ENCODE measurements at regions not wholly inside any gene's neighbourhood (a gene's known extent, or its start where the extent isn't known, plus 50 kb on each side); places are given as distances from the start of the nearest gene placed in this dataset.
A peak's percentile ranks its signal among the peaks of the same experiment; 100 is the strongest.

DNA sequence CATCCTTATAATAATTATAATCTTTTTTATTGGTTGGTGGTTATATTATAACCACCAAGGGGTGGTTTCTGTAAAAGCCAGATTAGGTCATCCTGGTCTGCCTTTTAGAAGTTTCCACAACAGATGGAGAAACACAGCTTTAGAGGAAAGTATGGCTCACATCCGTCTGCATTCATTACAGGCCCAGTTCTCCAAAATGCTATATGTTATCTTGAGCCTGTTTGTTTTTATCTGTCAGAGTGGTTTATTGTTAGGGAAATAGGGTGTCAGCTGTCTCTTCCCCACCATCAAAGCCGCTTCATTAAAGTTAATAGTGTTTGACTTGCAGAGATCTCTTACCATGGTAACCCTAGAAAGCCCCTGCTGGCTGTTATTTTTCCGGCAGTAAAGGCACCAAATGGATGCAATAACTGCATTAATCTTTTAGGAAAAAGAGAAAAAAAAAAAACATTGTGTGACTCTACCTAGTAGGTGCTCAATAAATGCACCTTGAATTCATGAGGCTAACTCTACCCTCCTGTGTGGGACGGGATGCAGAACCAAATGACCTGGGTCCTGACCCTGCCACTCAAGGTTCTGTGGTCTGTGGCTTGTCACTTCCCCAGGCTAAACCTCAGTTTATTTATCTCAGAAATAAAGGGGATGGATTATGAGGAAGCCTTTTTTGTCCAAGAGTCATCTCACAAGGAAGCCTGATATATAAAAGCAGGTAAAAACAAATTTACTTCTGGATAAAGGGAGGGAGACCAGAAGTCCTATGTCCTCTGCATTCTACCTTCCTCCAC is 118.3 kb downstream of the WT1 start:
- intact Hi-C loops (cut with micrococcal nuclease): no loop called here
- no peak for DNase-seq (ENCODE audit: low spot score)
- Mint-ChIP-seq H3K9me3 (no peaks in the 10 kb centered on the region), H3K4me1 (ENCODE audit: low read depth) (peaks cover 8% of the 10 kb centered on the region), H3K27ac (peak overlapping the region; percentile 57), H3K4me3 (no peak overlapping the region), H3K36me3 (ENCODE audit: low read depth) (no peaks in the 10 kb centered on the region), H3K27me3 (ENCODE audit: insufficient read depth) (peaks cover 8% of the 10 kb centered on the region)

DNA sequence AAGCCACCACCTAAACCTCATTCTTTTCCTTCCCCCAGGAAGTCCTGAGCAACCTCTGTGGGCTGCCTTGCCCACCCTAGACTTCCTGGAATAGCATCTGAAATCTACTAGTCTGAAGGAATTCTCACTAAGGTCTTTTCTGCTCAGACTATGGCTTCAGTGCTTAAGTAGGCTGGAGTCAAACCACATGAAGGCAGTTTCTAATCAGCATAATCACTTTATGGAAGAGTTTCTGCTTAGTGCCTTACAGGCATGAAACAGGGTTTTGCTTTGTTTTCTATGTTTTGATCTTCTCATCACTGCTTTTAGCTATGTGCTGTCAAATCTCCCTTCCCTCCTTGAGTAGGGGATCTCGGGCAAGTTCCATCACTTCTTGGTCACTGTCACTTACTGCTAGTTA is 117.7 kb downstream of the WT1 start:
- H3K27ac Mint-ChIP-seq: no peak overlapping the region
- H3K36me3 Mint-ChIP-seq (ENCODE audit: low read depth): no peaks in the 10 kb centered on the region
- DNase-seq (ENCODE audit: low spot score): no peak
- H3K27me3 Mint-ChIP-seq (ENCODE audit: insufficient read depth): peaks cover 11% of the 10 kb centered on the region
- H3K4me1 Mint-ChIP-seq (ENCODE audit: low read depth): peaks cover 8% of the 10 kb centered on the region
- intact Hi-C loops (cut with micrococcal nuclease): no loop called here
- no peaks in the 10 kb centered on the region for H3K9me3 Mint-ChIP-seq
- H3K4me3 Mint-ChIP-seq: no peak overlapping the region

DNA sequence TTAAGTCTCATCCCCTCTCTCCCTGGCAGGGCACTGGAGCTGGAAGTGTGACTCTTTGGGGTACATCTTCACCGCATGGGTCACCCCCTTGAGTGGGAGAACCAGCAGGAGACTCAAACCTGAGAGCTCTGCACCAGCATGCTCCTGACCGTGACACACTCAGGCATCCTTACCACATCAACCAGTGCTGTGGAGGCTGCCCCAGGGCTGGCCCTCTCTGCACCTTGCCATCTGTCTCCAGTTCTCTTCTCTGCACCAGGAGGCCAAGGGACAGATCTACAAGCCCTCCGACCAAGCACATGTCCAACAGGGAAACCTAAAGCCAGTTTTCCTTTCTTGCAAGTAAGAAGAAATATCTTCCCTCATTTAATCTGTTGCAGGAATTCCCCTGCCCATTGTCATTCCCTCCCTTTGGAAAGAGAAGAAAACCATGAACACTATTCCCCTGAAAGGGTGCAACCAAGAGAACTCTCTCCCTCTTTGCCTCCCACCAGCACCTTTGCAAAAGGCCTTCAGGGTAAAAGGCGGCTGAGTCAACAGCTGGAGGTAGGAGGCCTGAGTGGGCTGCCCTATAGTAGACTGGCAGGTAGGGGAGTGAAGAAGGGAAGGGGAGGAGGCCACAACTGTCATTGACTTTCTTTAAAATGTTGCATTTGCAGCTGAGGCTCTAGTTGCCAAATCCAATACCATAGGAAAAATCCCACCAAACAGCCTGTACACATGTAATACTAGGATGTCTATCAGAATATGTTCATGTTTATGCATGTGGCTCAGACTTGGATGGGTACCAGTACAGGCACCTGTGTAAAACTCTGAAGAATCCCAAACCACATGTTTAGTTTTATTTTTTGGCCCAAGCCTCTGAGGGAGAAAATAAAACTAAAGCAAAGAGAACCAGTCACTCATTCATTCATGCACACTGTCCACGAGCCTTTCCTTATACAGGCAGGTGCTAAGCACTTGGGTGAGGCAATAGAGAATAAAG is 117.0 kb downstream of the WT1 start:
- Mint-ChIP-seq H3K4me3 (no peak overlapping the region), H3K27me3 (ENCODE audit: insufficient read depth) (peaks cover 11% of the 10 kb centered on the region), H3K4me1 (ENCODE audit: low read depth) (peaks cover 8% of the 10 kb centered on the region), H3K9me3 (no peaks in the 10 kb centered on the region), H3K36me3 (ENCODE audit: low read depth) (no peaks in the 10 kb centered on the region), H3K27ac (no peak overlapping the region)
- intact Hi-C loops (cut with micrococcal nuclease): no loop called here
- no peak for DNase-seq (ENCODE audit: low spot score)

GRCh38 chr11:32323814-32324130 is 111.6 kb downstream of the WT1 start:
- DNase-seq (ENCODE audit: low spot score): no peak
- Mint-ChIP-seq H3K36me3 (ENCODE audit: low read depth) (no peaks in the 10 kb centered on the region), H3K4me1 (ENCODE audit: low read depth) (no peaks in the 10 kb centered on the region), H3K9me3 (no peaks in the 10 kb centered on the region), H3K27ac (no peak overlapping the region), H3K27me3 (ENCODE audit: insufficient read depth) (peaks cover 8% of the 10 kb centered on the region), H3K4me3 (no peak overlapping the region)
- intact Hi-C loops (cut with micrococcal nuclease): loop anchor here (1.0 kb wide), 2 partner anchors 292 to 470 kb away; no protein-coding TSS in a partner anchor

- Mint-ChIP-seq H3K27ac (no peak overlapping the region), H3K27me3 (ENCODE audit: insufficient read depth) (peaks cover 3% of the 10 kb centered on the region), H3K9me3 (no peaks in the 10 kb centered on the region), H3K4me3 (no peak overlapping the region), H3K4me1 (ENCODE audit: low read depth) (no peaks in the 10 kb centered on the region), H3K36me3 (ENCODE audit: low read depth) (no peaks in the 10 kb centered on the region)
- intact Hi-C loops (cut with micrococcal nuclease): no loop called here
- DNase-seq (ENCODE audit: low spot score): no peak
Measured at GRCh38 chr11:32325187-32325586, 110.2 kb downstream of the WT1 start.

DNA sequence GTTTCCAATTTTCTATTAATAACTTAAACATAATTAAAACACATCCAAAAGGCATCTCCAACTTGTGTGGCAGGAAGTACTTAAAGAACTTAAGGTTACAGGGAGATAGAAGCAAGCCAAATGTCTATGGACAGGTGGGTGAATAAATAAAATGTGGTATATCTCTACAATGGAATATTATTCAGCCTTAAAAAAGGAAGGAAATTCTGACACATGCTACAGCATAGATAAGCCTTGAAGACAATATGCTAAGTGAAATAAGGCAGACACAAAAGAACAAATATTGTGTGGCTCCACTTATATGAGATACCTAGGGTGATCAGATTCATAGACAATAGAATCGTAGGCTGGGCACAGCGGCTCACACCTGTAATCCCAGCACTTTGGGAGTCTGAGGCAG is 109.6 kb downstream of the WT1 start:
- intact Hi-C loops (cut with micrococcal nuclease): no loop called here
- no peak overlapping the region for H3K27ac Mint-ChIP-seq
- H3K27me3 Mint-ChIP-seq (ENCODE audit: insufficient read depth): peaks cover 3% of the 10 kb centered on the region
- no peak for DNase-seq (ENCODE audit: low spot score)
- H3K4me3 Mint-ChIP-seq: no peak overlapping the region
- no peaks in the 10 kb centered on the region for H3K9me3 Mint-ChIP-seq
- no peaks in the 10 kb centered on the region for H3K36me3 Mint-ChIP-seq (ENCODE audit: low read depth)
- H3K4me1 Mint-ChIP-seq (ENCODE audit: low read depth): no peaks in the 10 kb centered on the region

DNA sequence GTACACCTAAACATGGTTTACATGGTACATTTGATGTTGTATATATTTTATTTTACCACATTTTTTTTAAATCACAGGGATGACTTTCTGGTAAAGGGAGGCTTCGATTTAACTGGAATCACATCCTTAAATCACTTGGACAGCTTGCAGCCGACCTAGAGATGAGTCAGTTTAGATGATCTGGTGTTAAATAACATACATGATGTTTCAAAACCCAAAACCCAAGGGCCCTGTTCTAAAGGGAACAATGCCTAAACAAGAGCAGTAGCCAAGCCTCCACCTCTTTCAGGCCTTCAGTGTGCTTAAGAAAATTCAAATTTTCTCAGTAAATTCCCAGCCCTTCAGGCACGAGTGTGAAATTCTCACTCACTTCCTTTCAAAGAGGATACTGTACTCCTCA is 108.8 kb downstream of the WT1 start:
- no peaks in the 10 kb centered on the region for H3K4me1 Mint-ChIP-seq (ENCODE audit: low read depth)
- no peaks in the 10 kb centered on the region for H3K9me3 Mint-ChIP-seq
- peaks cover 6% of the 10 kb centered on the region for H3K27me3 Mint-ChIP-seq (ENCODE audit: insufficient read depth)
- H3K36me3 Mint-ChIP-seq (ENCODE audit: low read depth): no peaks in the 10 kb centered on the region
- H3K27ac Mint-ChIP-seq: no peak overlapping the region
- intact Hi-C loops (cut with micrococcal nuclease): no loop called here
- H3K4me3 Mint-ChIP-seq: no peak overlapping the region
- no peak for DNase-seq (ENCODE audit: low spot score)

DNA sequence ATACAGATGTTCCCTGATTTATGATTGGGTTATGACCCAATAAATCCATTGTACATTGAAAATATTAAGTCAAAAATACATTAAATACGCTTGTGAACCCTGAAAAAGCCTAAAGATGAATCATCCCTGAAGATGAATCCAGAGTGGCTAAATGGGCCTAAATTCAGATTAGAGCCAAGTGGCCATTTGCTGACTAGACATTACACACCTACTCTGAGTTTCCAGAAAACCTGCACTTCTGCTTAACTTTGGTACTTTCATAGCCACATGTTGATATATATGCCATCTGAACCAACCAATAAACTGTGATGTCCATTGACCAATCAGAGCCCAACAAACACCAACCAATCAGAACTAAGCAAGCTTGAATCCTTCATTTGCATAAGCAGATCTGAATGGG is 106.9 kb downstream of the WT1 start:
- H3K9me3 Mint-ChIP-seq: no peaks in the 10 kb centered on the region
- peaks cover 19% of the 10 kb centered on the region for H3K27me3 Mint-ChIP-seq (ENCODE audit: insufficient read depth)
- intact Hi-C loops (cut with micrococcal nuclease): no loop called here
- no peaks in the 10 kb centered on the region for H3K4me1 Mint-ChIP-seq (ENCODE audit: low read depth)
- DNase-seq (ENCODE audit: low spot score): no peak
- no peak overlapping the region for H3K27ac Mint-ChIP-seq
- H3K4me3 Mint-ChIP-seq: no peak overlapping the region
- no peaks in the 10 kb centered on the region for H3K36me3 Mint-ChIP-seq (ENCODE audit: low read depth)

DNA sequence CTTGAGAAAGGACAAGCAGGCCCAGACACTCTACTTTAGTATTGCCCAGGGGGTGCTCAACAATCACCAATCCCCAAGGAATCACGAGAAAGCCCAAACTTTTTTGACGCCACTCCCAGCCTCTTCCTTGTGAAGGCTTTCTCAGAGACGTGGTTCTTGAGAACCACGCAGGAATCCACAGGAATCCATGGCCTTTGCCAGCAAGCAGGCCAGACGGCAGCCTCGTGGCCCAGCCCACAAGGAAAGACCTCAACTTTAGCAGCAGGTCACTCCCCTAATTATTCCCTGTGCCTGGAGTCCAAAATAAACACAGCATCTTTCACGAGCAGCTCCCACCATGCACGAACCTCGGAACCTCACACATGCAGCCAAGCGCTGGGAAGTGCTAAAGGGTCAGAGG is 104.2 kb downstream of the WT1 start:
- Mint-ChIP-seq H3K27ac (no peak overlapping the region), H3K36me3 (ENCODE audit: low read depth) (no peaks in the 10 kb centered on the region), H3K27me3 (ENCODE audit: insufficient read depth) (peaks cover 24% of the 10 kb centered on the region), H3K9me3 (peaks cover 4% of the 10 kb centered on the region), H3K4me1 (ENCODE audit: low read depth) (no peaks in the 10 kb centered on the region), H3K4me3 (no peak overlapping the region)
- intact Hi-C loops (cut with micrococcal nuclease): loop anchor here (5.0 kb wide), 1 partner anchor 111 kb away; no protein-coding TSS in a partner anchor
- DNase-seq (ENCODE audit: low spot score): no peak

- Mint-ChIP-seq H3K27ac (no peak overlapping the region), H3K4me3 (peak overlapping the region; percentile 24), H3K36me3 (ENCODE audit: low read depth) (no peaks in the 10 kb centered on the region), H3K27me3 (ENCODE audit: insufficient read depth) (peaks cover 25% of the 10 kb centered on the region), H3K4me1 (ENCODE audit: low read depth) (no peaks in the 10 kb centered on the region), H3K9me3 (peaks cover 4% of the 10 kb centered on the region)
- intact Hi-C loops (cut with micrococcal nuclease): loop anchor here (2.0 to 5.0 kb wide), 2 partner anchors 19 to 111 kb away; no protein-coding TSS in a partner anchor
- no peak for DNase-seq (ENCODE audit: low spot score)
Measured at GRCh38 chr11:32331792-32332191, 103.5 kb downstream of the WT1 start.

DNA sequence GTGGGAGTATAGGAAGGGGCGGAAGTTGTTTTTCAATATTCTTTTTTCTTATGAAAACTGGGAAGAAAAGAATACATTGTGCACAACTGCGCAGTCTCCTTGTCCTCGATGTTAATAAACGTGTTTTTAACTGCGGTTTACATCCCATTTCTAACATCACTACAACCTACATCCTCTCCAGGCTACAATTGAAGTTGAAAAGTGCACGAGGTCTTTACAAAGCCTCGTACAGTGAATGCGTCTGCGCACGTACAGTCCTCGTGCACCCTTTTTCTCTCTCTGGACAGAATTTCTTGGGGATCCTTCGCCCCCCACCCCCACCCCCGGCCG is 102.4 kb downstream of the WT1 start:
- no peak overlapping the region for H3K27ac Mint-ChIP-seq
- H3K4me3 Mint-ChIP-seq: peak overlapping the region; percentile 49
- H3K27me3 Mint-ChIP-seq (ENCODE audit: insufficient read depth): peaks cover 25% of the 10 kb centered on the region
- H3K9me3 Mint-ChIP-seq: peaks cover 4% of the 10 kb centered on the region
- no peak for DNase-seq (ENCODE audit: low spot score)
- H3K36me3 Mint-ChIP-seq (ENCODE audit: low read depth): no peaks in the 10 kb centered on the region
- H3K4me1 Mint-ChIP-seq (ENCODE audit: low read depth): no peaks in the 10 kb centered on the region
- intact Hi-C loops (cut with micrococcal nuclease): loop anchor here (2.0 to 5.0 kb wide), 2 partner anchors 20 to 109 kb away; no protein-coding TSS in a partner anchor

GRCh38 chr11:32333320-32333991 is 101.9 kb downstream of the WT1 start:
- Mint-ChIP-seq H3K4me3 (peak overlapping the region; percentile 49), H3K9me3 (peaks cover 4% of the 10 kb centered on the region), H3K36me3 (ENCODE audit: low read depth) (no peaks in the 10 kb centered on the region), H3K27ac (no peak overlapping the region), H3K27me3 (ENCODE audit: insufficient read depth) (peaks cover 25% of the 10 kb centered on the region), H3K4me1 (ENCODE audit: low read depth) (no peaks in the 10 kb centered on the region)
- peak; percentile 3 for DNase-seq (ENCODE audit: low spot score)
- intact Hi-C loops (cut with micrococcal nuclease): loop anchor here (2.0 to 5.0 kb wide), 2 partner anchors 21 to 109 kb away; no protein-coding TSS in a partner anchor
